ENCODE measurements at regions not wholly inside any gene's neighbourhood (a gene's known extent, or its start where the extent isn't known, plus 50 kb on each side); places are given as distances from the start of the nearest gene placed in this dataset.

- TF ChIP-seq CTCF (IDR thresholded peaks at IDR 0.05; ENCODE audit: insufficient read depth, low read depth, low read length) (no peak), EZH2 (IDR thresholded peaks at IDR 0.05; ENCODE audit: insufficient read depth, low read length) (no peak)
Measured at GRCh38 chr16:65249768-65250167, 127.9 kb upstream of the CDH11 start.
